Activated naive CD8-positive, alpha-beta T cell treated with anti-CD3 and anti-CD28 coated beads for 36 hours (primary cell): ENCODE measurements at regions not wholly inside any gene's neighbourhood (a gene's known extent, or its start where the extent isn't known, plus 50 kb on each side); places are given as distances from the start of the nearest gene placed in this dataset.
"Not testable (repeated sequence)": the region's sequence is repeated elsewhere in the genome, so short reads cannot be mapped to it uniquely, and the experiment has no call there.

Experiments
- DNase-seq: peaks from one replicate; pipeline ENCODE4 v3.0.0; 2021
- H3K27ac Mint-ChIP-seq: one replicate; pipeline ENCODE4 v1.8.0; 2022; ENCODE audit warnings: mild to moderate bottlenecking, moderate library complexity, mixed read lengths
- H3K27me3 Mint-ChIP-seq: one replicate; pipeline ENCODE4 v1.8.0; 2022; ENCODE audit warnings: mild to moderate bottlenecking, mixed read lengths
- H3K36me3 Mint-ChIP-seq: one replicate; pipeline ENCODE4 v1.8.0; 2021; ENCODE audit warnings: mild to moderate bottlenecking, mixed read lengths
- H3K4me1 Mint-ChIP-seq: one replicate; pipeline ENCODE4 v1.8.0; 2021; ENCODE audit warnings: mixed read lengths
- H3K4me3 Mint-ChIP-seq: one replicate; pipeline ENCODE4 v1.8.0; 2022; ENCODE audit warnings: mild to moderate bottlenecking, moderate library complexity, mixed read lengths
- H3K9me3 Mint-ChIP-seq: one replicate; pipeline ENCODE4 v1.8.0; 2022; ENCODE audit warnings: mixed read lengths

GRCh38 chr18:10242936-10243680 lies 211.3 kb upstream of the APCDD1 start:
- Mint-ChIP-seq H3K4me1 (no peaks in the 10 kb centered on the region), H3K36me3 (no peaks in the 10 kb centered on the region), H3K4me3 (no peak overlapping the region), H3K27me3 (no peaks in the 10 kb centered on the region), H3K9me3 (no peaks in the 10 kb centered on the region), H3K27ac (no peak overlapping the region)
- no peak for DNase-seq

GRCh38 chr18:10244341-10244740 lies 210.1 kb upstream of the APCDD1 start:
- no peak for DNase-seq
- H3K9me3 Mint-ChIP-seq: no peaks in the 10 kb centered on the region
- H3K27ac Mint-ChIP-seq: no peak overlapping the region
- no peaks in the 10 kb centered on the region for H3K4me1 Mint-ChIP-seq
- H3K36me3 Mint-ChIP-seq: no peaks in the 10 kb centered on the region
- no peak overlapping the region for H3K4me3 Mint-ChIP-seq
- no peaks in the 10 kb centered on the region for H3K27me3 Mint-ChIP-seq

- Mint-ChIP-seq H3K4me1 (no peaks in the 10 kb centered on the region), H3K4me3 (no peak overlapping the region)
These were observed 209.2 kb upstream of the APCDD1 start for GRCh38 chr18:10245031-10245845.

GRCh38 chr18:10245846-10246175 lies 208.6 kb upstream of the APCDD1 start:
- Mint-ChIP-seq H3K4me1 (no peaks in the 10 kb centered on the region), H3K9me3 (peaks cover 3% of the 10 kb centered on the region), H3K4me3 (no peak overlapping the region)

More at GRCh38 chr18:10245031-10245845, 209.2 kb upstream of the APCDD1 start:
- H3K27me3 Mint-ChIP-seq: no peaks in the 10 kb centered on the region
- peaks cover under 1% of the 10 kb centered on the region for H3K9me3 Mint-ChIP-seq
- no peak overlapping the region for H3K27ac Mint-ChIP-seq
- no peak for DNase-seq
- H3K36me3 Mint-ChIP-seq: no peaks in the 10 kb centered on the region

GRCh38 chr18:10247021-10247741 lies 207.3 kb upstream of the APCDD1 start:
- Mint-ChIP-seq H3K4me3 (no peak overlapping the region), H3K36me3 (no peaks in the 10 kb centered on the region), H3K27ac (no peak overlapping the region), H3K4me1 (no peaks in the 10 kb centered on the region), H3K27me3 (no peaks in the 10 kb centered on the region), H3K9me3 (peaks cover 3% of the 10 kb centered on the region)
- DNase-seq: no peak

More at GRCh38 chr18:10245846-10246175, 208.6 kb upstream of the APCDD1 start:
- Mint-ChIP-seq H3K36me3 (no peaks in the 10 kb centered on the region), H3K27ac (no peak overlapping the region), H3K27me3 (no peaks in the 10 kb centered on the region)
- no peak for DNase-seq

GRCh38 chr18:10247742-10248082 lies 206.7 kb upstream of the APCDD1 start:
- H3K4me1 Mint-ChIP-seq: no peaks in the 10 kb centered on the region
- peaks cover 3% of the 10 kb centered on the region for H3K9me3 Mint-ChIP-seq
- no peak overlapping the region for H3K4me3 Mint-ChIP-seq

GRCh38 chr18:10248738-10249137 lies 205.7 kb upstream of the APCDD1 start:
- Mint-ChIP-seq H3K27me3 (no peaks in the 10 kb centered on the region), H3K27ac (no peak overlapping the region), H3K4me3 (no peak overlapping the region), H3K4me1 (no peaks in the 10 kb centered on the region), H3K36me3 (no peaks in the 10 kb centered on the region), H3K9me3 (peaks cover 3% of the 10 kb centered on the region)
- no peak for DNase-seq

More at GRCh38 chr18:10247742-10248082, 206.7 kb upstream of the APCDD1 start:
- Mint-ChIP-seq H3K27ac (no peak overlapping the region), H3K27me3 (no peaks in the 10 kb centered on the region), H3K36me3 (no peaks in the 10 kb centered on the region)
- no peak for DNase-seq

- peaks cover 3% of the 10 kb centered on the region for H3K9me3 Mint-ChIP-seq
- H3K27me3 Mint-ChIP-seq: no peaks in the 10 kb centered on the region
- H3K4me1 Mint-ChIP-seq: no peaks in the 10 kb centered on the region
- DNase-seq: no peak
- no peak overlapping the region for H3K27ac Mint-ChIP-seq
- no peaks in the 10 kb centered on the region for H3K36me3 Mint-ChIP-seq
- H3K4me3 Mint-ChIP-seq: no peak overlapping the region
These were observed 205.2 kb upstream of the APCDD1 start for GRCh38 chr18:10249270-10249669.

GRCh38 chr18:10249801-10250200 lies 204.6 kb upstream of the APCDD1 start:
- DNase-seq: no peak
- Mint-ChIP-seq H3K27ac (no peak overlapping the region), H3K4me1 (no peaks in the 10 kb centered on the region)

GRCh38 chr18:10252494-10252893 lies 201.9 kb upstream of the APCDD1 start:
- H3K27ac Mint-ChIP-seq: no peak overlapping the region
- H3K4me1 Mint-ChIP-seq: no peaks in the 10 kb centered on the region
- H3K9me3 Mint-ChIP-seq: peaks cover 3% of the 10 kb centered on the region
- H3K36me3 Mint-ChIP-seq: no peaks in the 10 kb centered on the region
- no peak overlapping the region for H3K4me3 Mint-ChIP-seq
- DNase-seq: no peak
- no peaks in the 10 kb centered on the region for H3K27me3 Mint-ChIP-seq

More at GRCh38 chr18:10249801-10250200, 204.6 kb upstream of the APCDD1 start:
- H3K9me3 Mint-ChIP-seq: peaks cover 3% of the 10 kb centered on the region
- no peaks in the 10 kb centered on the region for H3K36me3 Mint-ChIP-seq
- H3K4me3 Mint-ChIP-seq: no peak overlapping the region
- H3K27me3 Mint-ChIP-seq: no peaks in the 10 kb centered on the region

GRCh38 chr18:10252952-10253705 lies 201.3 kb upstream of the APCDD1 start:
- Mint-ChIP-seq H3K4me3 (no peak overlapping the region), H3K4me1 (no peaks in the 10 kb centered on the region), H3K9me3 (peaks cover 3% of the 10 kb centered on the region), H3K27me3 (peaks cover 5% of the 10 kb centered on the region), H3K36me3 (no peaks in the 10 kb centered on the region), H3K27ac (no peak overlapping the region)
- no peak for DNase-seq

GRCh38 chr18:10256276-10256675 lies 198.2 kb upstream of the APCDD1 start:
- peaks cover 13% of the 10 kb centered on the region for H3K27me3 Mint-ChIP-seq
- H3K36me3 Mint-ChIP-seq, H3K27ac Mint-ChIP-seq, H3K9me3 Mint-ChIP-seq, H3K4me3 Mint-ChIP-seq, H3K4me1 Mint-ChIP-seq, DNase-seq: not testable (repeated sequence)

GRCh38 chr18:10258836-10259474 lies 195.5 kb upstream of the APCDD1 start:
- DNase-seq: no peak
- Mint-ChIP-seq H3K9me3 (no peaks in the 10 kb centered on the region), H3K4me3 (no peak overlapping the region), H3K36me3 (no peaks in the 10 kb centered on the region), H3K27me3 (peaks cover 13% of the 10 kb centered on the region), H3K27ac (no peak overlapping the region), H3K4me1 (no peaks in the 10 kb centered on the region)

GRCh38 chr18:10259901-10260300 lies 194.5 kb upstream of the APCDD1 start:
- DNase-seq: no peak
- peaks cover 13% of the 10 kb centered on the region for H3K27me3 Mint-ChIP-seq
- no peaks in the 10 kb centered on the region for H3K9me3 Mint-ChIP-seq
- no peak overlapping the region for H3K4me3 Mint-ChIP-seq
- H3K4me1 Mint-ChIP-seq: no peaks in the 10 kb centered on the region
- no peaks in the 10 kb centered on the region for H3K36me3 Mint-ChIP-seq
- no peak overlapping the region for H3K27ac Mint-ChIP-seq
